Thyroid gland (tissue), 4 donors: ENCODE measurements at regions not wholly inside any gene's neighbourhood (a gene's known extent, or its start where the extent isn't known, plus 50 kb on each side); places are given as distances from the start of the nearest gene placed in this dataset.

Experiments used
- POLR2A ChIP-seq, 2 donors: fragments of 450-650 bp; IDR thresholded peaks; one replicate each; pipeline ENCODE4 v1.6.1; 2017; ENCODE audit warnings: antibody characterized with exemption in 2 of 2, mild to moderate bottlenecking in 2 of 2, moderate library complexity in 1 of 2
- TF ChIP-seq, protein P1 (sequence below), 6 experiments: fragments of 200-600 bp in 3 of 6; fragments of 450-650 bp in 3 of 6; sonication (generic) in 3 of 6; IDR thresholded peaks; one replicate each; pipeline ENCODE4 v1.5.1; 2016 to 2019; ENCODE audit warnings: antibody characterized with exemption in 6 of 6, mild to moderate bottlenecking in 2 of 6, inconsistent platforms in 1 of 6, moderate library complexity in 1 of 6

GRCh38 chr4:114093221-114093715, 113.8 kb upstream of the ARSJ start:
- TF ChIP-seq, protein P1, sequence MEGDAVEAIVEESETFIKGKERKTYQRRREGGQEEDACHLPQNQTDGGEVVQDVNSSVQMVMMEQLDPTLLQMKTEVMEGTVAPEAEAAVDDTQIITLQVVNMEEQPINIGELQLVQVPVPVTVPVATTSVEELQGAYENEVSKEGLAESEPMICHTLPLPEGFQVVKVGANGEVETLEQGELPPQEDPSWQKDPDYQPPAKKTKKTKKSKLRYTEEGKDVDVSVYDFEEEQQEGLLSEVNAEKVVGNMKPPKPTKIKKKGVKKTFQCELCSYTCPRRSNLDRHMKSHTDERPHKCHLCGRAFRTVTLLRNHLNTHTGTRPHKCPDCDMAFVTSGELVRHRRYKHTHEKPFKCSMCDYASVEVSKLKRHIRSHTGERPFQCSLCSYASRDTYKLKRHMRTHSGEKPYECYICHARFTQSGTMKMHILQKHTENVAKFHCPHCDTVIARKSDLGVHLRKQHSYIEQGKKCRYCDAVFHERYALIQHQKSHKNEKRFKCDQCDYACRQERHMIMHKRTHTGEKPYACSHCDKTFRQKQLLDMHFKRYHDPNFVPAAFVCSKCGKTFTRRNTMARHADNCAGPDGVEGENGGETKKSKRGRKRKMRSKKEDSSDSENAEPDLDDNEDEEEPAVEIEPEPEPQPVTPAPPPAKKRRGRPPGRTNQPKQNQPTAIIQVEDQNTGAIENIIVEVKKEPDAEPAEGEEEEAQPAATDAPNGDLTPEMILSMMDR (IDR thresholded peaks at IDR 0.05): no peak
- TF ChIP-seq POLR2A (IDR thresholded peaks at IDR 0.05): no peak
